ENCODE measurements at regions not wholly inside any gene's neighbourhood (a gene's known extent, or its start where the extent isn't known, plus 50 kb on each side); places are given as distances from the start of the nearest gene placed in this dataset.

DNA sequence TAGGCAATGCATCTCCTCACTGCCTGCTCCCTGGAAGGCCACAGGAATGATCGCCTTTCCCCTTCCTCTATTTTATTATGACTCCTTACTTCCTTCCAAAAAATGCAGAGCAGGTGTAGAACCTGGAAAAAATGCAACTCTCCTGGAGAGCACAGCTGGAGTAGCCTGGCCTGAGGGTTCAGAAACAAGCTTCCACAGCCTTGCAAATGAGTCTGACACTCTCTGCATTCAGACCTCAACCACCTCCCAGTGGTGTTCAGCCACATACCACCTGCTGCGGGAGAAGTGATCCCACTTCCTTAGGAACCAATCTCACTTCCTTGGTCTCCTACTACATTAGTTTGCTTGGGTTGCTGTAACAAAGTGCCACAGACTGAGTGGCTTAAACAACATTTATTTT, 368.1 kb upstream of the NOCT start:
- peaks cover 26% of the 10 kb centered on the region for H3K4me1 ChIP-seq (ENCODE audit: control insufficient read depth, insufficient read depth, low read length)
- peaks cover 8% of the 10 kb centered on the region; the same call in 1 of the 2 replicates for H3K9me3 ChIP-seq (ENCODE audit: control insufficient read depth, insufficient read depth, low read depth, low read length)
- H3K27ac ChIP-seq (ENCODE audit: low read depth, low read length), result no peak overlapping the region; the same call in 1 of the 2 replicates
- no peak overlapping the region for H3K9ac ChIP-seq (ENCODE audit: low read length)
- no peak overlapping the region for H3K4me3 ChIP-seq (ENCODE audit: low read depth, low read length)
- no peaks in the 10 kb centered on the region for H3K27me3 ChIP-seq (ENCODE audit: control insufficient read depth, insufficient read depth, low read length)
- H3K36me3 ChIP-seq (ENCODE audit: control insufficient read depth, insufficient read depth, low read length), result no peaks in the 10 kb centered on the region

DNA sequence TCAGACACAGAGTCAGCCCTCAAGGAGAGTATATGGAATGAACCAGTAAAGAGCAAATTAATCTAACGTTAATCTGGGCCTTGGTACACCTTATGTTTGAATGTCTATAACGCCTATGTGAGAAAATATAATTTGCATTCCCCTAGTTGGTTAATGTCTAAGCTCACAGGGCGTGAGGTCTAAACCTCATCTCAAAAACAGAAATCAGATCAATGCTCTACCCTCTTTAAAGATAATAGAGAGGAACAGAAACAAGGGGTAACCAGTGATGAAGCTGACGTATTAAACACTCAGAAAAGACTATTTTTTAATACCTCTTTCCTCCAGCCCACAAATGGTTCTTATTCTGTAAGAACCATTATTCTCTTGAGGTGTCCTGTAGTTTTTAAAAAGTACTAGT, 369.2 kb upstream of the NOCT start:
- Histone ChIP-seq H3K36me3 (ENCODE audit: control insufficient read depth, insufficient read depth, low read length) (no peaks in the 10 kb centered on the region), H3K9me3 (ENCODE audit: control insufficient read depth, insufficient read depth, low read depth, low read length) (no peaks in the 10 kb centered on the region), H3K27me3 (ENCODE audit: control insufficient read depth, insufficient read depth, low read length) (no peaks in the 10 kb centered on the region), H3K9ac (ENCODE audit: low read length) (no peak overlapping the region), H3K4me1 (ENCODE audit: control insufficient read depth, insufficient read depth, low read length) (peaks cover 26% of the 10 kb centered on the region), H3K4me3 (ENCODE audit: low read depth, low read length) (no peak overlapping the region), H3K27ac (ENCODE audit: low read depth, low read length) (no peak overlapping the region)

DNA sequence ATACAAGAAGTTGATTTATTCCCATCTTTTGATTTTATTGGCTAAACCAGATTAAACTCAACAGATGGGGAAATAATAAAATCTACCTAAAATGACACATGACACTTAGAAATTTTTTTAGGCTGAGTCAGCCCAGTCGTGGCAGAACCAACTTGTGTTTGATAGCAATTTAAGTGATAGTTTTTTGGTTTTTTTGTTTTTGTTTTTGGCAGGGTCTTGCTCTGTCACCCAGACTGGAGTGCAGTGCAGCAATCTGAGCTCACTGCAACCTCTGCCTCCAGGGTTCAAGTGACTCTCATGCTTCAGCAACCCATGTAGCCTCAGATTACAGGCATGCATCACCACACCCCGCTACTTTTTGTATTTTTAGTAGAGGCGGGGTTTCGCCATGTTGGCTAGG, 370.3 kb upstream of the NOCT start:
- H3K36me3 ChIP-seq (ENCODE audit: control insufficient read depth, insufficient read depth, low read length), result no peaks in the 10 kb centered on the region
- no peak overlapping the region for H3K27ac ChIP-seq (ENCODE audit: low read depth, low read length)
- no peak overlapping the region for H3K4me3 ChIP-seq (ENCODE audit: low read depth, low read length)
- no peaks in the 10 kb centered on the region for H3K9me3 ChIP-seq (ENCODE audit: control insufficient read depth, insufficient read depth, low read depth, low read length)
- no peaks in the 10 kb centered on the region for H3K27me3 ChIP-seq (ENCODE audit: control insufficient read depth, insufficient read depth, low read length)
- H3K4me1 ChIP-seq (ENCODE audit: control insufficient read depth, insufficient read depth, low read length), result peaks cover 26% of the 10 kb centered on the region
- H3K9ac ChIP-seq (ENCODE audit: low read length), result no peak overlapping the region

DNA sequence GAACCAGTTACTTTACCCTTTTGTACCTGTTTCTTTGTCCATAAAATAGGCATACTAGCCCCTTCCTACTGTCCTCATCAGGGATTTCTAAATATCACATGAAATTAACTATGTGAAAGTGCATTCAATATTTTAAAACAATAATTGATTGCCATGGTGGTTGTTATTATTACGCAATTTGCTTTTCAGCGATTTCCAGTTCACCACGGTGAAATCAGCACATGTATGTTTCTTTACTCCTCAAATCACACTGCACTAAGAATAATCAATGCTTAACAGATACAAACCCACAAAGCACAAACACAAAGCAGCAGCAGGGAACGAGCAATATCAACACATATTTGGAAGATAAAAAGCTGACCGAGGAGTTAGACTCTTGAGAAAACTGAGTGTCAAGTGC, 371.3 kb upstream of the NOCT start:
- no peak overlapping the region for H3K27ac ChIP-seq (ENCODE audit: low read depth, low read length)
- no peaks in the 10 kb centered on the region for H3K36me3 ChIP-seq (ENCODE audit: control insufficient read depth, insufficient read depth, low read length)
- no peaks in the 10 kb centered on the region for H3K27me3 ChIP-seq (ENCODE audit: control insufficient read depth, insufficient read depth, low read length)
- H3K9me3 ChIP-seq (ENCODE audit: control insufficient read depth, insufficient read depth, low read depth, low read length), result no peaks in the 10 kb centered on the region
- peaks cover 26% of the 10 kb centered on the region for H3K4me1 ChIP-seq (ENCODE audit: control insufficient read depth, insufficient read depth, low read length)
- H3K9ac ChIP-seq (ENCODE audit: low read length), result no peak overlapping the region
- no peak overlapping the region for H3K4me3 ChIP-seq (ENCODE audit: low read depth, low read length)

DNA sequence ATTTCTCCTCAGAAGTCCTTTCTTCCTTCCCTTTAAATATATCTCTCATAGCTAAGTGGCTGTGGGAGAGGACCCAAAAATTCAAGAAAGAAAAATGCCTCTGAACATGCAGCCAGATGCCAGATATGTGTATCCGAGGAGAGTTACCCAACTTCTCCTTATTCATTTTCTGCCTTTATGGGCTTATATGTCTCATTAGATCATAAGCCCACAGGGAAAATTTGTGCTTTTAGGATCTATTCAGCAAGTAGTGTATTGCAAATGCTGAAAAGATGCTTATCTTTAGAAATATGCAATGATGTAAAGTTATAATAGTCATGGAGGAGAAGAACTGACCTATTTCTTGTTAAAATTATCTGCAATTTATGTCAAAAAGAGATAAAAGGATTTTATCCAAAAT, 371.8 kb upstream of the NOCT start:
- Histone ChIP-seq H3K4me3 (ENCODE audit: low read depth, low read length) (no peak overlapping the region), H3K9me3 (ENCODE audit: control insufficient read depth, insufficient read depth, low read depth, low read length) (no peaks in the 10 kb centered on the region), H3K36me3 (ENCODE audit: control insufficient read depth, insufficient read depth, low read length) (no peaks in the 10 kb centered on the region), H3K27me3 (ENCODE audit: control insufficient read depth, insufficient read depth, low read length) (no peaks in the 10 kb centered on the region), H3K9ac (ENCODE audit: low read length) (no peak overlapping the region), H3K4me1 (ENCODE audit: control insufficient read depth, insufficient read depth, low read length) (peaks cover 26% of the 10 kb centered on the region), H3K27ac (ENCODE audit: low read depth, low read length) (no peak overlapping the region)

DNA sequence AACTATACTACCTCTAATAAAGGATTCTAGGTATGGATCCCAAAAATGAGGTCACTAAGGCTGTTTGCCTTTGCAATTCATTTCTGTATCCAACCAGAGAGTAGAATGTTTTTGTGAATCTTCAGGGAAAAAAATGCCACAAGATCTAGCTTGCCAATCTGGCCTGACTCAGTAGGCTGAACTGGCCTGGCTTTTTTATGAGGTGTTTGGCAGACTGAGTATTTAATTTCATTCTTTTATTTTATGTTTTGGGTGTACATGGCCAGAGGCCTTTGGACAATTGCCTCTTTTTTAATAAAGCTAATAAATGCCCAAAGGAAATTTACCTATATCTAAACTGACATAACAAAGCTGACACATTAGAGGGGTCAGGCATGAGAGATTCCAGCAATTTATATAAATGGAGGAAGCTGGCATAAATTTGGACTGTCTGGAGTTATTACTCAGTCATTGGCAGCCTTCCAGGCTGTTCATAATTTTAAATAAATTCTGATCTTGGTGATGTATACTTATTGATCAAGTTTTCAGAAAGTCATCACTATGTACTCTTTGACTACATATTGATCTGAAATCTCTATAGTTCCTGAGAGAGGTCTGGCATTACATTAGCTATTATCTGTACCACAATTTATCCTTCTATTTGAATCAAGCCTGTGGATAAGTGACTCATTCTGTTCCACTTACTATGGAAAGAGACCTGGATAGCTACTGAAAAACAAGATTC, 376.4 kb upstream of the NOCT start:
- Histone ChIP-seq H3K4me1 (ENCODE audit: control insufficient read depth, insufficient read depth, low read length) (peaks cover 3% of the 10 kb centered on the region; the same call in 1 of the 2 replicates), H3K4me3 (ENCODE audit: low read depth, low read length) (no peak overlapping the region), H3K9ac (ENCODE audit: low read length) (no peak overlapping the region), H3K27me3 (ENCODE audit: control insufficient read depth, insufficient read depth, low read length) (no peaks in the 10 kb centered on the region), H3K36me3 (ENCODE audit: control insufficient read depth, insufficient read depth, low read length) (no peaks in the 10 kb centered on the region), H3K27ac (ENCODE audit: low read depth, low read length) (no peak overlapping the region), H3K9me3 (ENCODE audit: control insufficient read depth, insufficient read depth, low read depth, low read length) (no peaks in the 10 kb centered on the region)

DNA sequence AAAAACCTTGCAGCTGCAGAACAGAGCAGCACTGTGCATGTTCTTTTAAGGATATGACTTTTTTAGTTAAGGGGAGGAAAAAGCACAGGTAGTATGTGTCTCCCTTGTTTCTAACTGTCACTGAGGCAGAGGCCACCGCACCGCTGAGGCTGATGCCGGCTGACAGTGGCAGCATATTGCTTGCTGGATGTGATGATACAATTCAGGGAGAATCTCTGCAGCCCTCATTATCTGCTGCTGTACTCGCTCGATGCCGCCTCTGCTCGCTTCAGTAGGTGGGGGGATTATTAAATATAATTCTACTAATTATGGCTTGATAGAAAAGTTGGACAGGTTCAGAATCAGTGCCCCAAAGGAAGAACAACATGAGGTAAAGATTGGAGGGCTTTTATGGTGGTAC, 378.8 kb upstream of the NOCT start:
- no peaks in the 10 kb centered on the region for H3K27me3 ChIP-seq (ENCODE audit: control insufficient read depth, insufficient read depth, low read length)
- no peak overlapping the region for H3K9ac ChIP-seq (ENCODE audit: low read length)
- H3K4me3 ChIP-seq (ENCODE audit: low read depth, low read length), result no peak overlapping the region
- H3K27ac ChIP-seq (ENCODE audit: low read depth, low read length), result no peak overlapping the region
- peaks cover 3% of the 10 kb centered on the region; the same call in 1 of the 2 replicates for H3K4me1 ChIP-seq (ENCODE audit: control insufficient read depth, insufficient read depth, low read length)
- H3K36me3 ChIP-seq (ENCODE audit: control insufficient read depth, insufficient read depth, low read length), result no peaks in the 10 kb centered on the region
- H3K9me3 ChIP-seq (ENCODE audit: control insufficient read depth, insufficient read depth, low read depth, low read length), result no peaks in the 10 kb centered on the region

DNA sequence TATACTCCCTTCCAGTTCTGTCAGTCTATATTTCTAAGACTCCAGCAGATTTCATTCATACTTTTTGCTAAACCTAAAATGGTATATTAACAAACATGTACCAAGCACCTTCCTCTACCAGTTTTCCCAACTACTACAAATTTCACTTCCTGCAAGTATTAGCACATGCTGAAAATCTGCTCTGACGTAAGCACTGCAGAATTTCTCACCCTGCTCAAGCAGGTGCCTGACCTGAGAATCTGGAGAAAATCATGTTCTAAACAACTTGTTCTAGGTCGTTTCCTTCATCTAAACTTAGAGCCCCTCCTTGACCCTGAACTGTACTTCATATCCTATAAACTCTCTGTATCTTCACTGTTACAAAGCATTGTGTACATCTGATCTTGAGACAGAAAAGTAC, 380.7 kb upstream of the NOCT start:
- Histone ChIP-seq H3K36me3 (ENCODE audit: control insufficient read depth, insufficient read depth, low read length) (no peaks in the 10 kb centered on the region), H3K27ac (ENCODE audit: low read depth, low read length) (no peak overlapping the region), H3K27me3 (ENCODE audit: control insufficient read depth, insufficient read depth, low read length) (no peaks in the 10 kb centered on the region), H3K4me3 (ENCODE audit: low read depth, low read length) (no peak overlapping the region), H3K4me1 (ENCODE audit: control insufficient read depth, insufficient read depth, low read length) (peaks cover 11% of the 10 kb centered on the region), H3K9ac (ENCODE audit: low read length) (no peak overlapping the region), H3K9me3 (ENCODE audit: control insufficient read depth, insufficient read depth, low read depth, low read length) (no peaks in the 10 kb centered on the region)

DNA sequence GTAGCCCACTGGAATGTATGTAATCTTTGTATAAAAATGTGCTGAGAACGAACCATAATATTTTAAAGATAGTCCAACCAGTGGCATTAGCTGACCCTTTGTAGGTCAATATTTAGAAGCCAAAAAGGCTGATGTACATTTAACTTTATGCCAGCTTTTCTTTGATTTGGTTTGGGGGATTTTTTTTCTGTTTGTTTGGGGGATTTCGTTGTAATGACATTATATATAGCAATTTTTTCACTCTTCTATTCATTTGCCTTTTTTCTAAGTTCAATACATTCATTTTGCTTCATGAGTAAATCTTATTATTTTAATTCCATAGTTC, 382.0 kb upstream of the NOCT start:
- Histone ChIP-seq H3K36me3 (ENCODE audit: control insufficient read depth, insufficient read depth, low read length) (no peaks in the 10 kb centered on the region), H3K9ac (ENCODE audit: low read length) (no peak overlapping the region), H3K27me3 (ENCODE audit: control insufficient read depth, insufficient read depth, low read length) (no peaks in the 10 kb centered on the region), H3K4me1 (ENCODE audit: control insufficient read depth, insufficient read depth, low read length) (peaks cover 11% of the 10 kb centered on the region), H3K9me3 (ENCODE audit: control insufficient read depth, insufficient read depth, low read depth, low read length) (no peaks in the 10 kb centered on the region), H3K27ac (ENCODE audit: low read depth, low read length) (no peak overlapping the region), H3K4me3 (ENCODE audit: low read depth, low read length) (no peak overlapping the region)

DNA sequence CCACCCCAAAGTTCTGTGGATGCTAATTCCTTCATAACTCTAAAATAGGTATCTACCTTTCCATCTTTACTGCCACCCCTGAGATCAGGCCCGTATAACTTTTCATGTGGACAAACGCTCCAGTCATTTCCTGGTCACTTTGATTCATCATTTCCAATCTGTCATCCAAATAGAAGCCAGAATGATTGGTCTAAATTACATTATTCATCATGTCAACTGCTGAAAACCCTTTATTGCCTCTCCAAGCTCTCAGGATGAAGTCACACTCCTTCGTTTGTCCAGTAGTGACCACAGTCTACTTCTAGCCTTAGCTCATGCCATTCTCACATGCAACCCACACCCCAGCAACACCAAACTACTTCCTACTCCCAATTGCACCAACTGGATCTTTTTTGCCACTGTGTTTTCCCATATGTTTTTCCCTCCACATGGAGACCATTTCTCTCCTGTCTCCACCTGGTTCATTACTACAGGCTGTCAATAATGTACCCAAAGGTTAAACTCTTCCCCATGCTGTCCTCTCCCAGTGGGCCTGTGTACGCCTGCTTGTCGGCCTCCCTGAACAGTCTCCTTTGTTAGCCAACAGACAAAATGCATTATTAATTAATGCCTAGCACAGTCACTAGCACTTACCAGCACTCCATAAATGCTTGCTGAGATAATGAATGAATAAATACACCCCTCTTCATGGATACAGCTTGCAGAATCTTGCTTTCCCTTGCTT, 382.6 kb upstream of the NOCT start:
- no peak overlapping the region for H3K4me3 ChIP-seq (ENCODE audit: low read depth, low read length)
- peaks cover 11% of the 10 kb centered on the region for H3K4me1 ChIP-seq (ENCODE audit: control insufficient read depth, insufficient read depth, low read length)
- H3K36me3 ChIP-seq (ENCODE audit: control insufficient read depth, insufficient read depth, low read length), result no peaks in the 10 kb centered on the region
- no peak overlapping the region for H3K9ac ChIP-seq (ENCODE audit: low read length)
- H3K9me3 ChIP-seq (ENCODE audit: control insufficient read depth, insufficient read depth, low read depth, low read length), result no peaks in the 10 kb centered on the region
- no peaks in the 10 kb centered on the region for H3K27me3 ChIP-seq (ENCODE audit: control insufficient read depth, insufficient read depth, low read length)
- no peak overlapping the region for H3K27ac ChIP-seq (ENCODE audit: low read depth, low read length)

DNA sequence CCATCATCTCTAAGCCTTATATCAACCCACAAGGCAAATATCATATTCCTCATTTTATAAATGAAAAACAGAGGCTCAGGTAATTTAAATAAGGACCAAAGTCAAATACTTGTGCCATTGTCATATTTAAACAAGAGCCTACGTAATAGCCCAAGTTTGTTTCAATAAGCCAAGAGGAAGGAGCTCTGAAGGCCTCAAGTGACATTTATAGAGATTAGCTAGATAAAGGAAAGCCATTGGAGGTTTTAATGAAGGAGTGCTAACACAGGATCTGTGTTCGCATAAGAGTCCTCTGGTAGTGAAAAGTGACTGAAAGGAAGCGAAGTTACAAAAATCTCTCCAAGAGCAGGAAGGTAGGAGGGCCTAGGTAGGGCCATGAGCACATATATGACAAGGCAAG, 384.9 kb upstream of the NOCT start:
- Histone ChIP-seq H3K4me3 (ENCODE audit: low read depth, low read length) (no peak overlapping the region), H3K27ac (ENCODE audit: low read depth, low read length) (no peak overlapping the region), H3K9me3 (ENCODE audit: control insufficient read depth, insufficient read depth, low read depth, low read length) (no peaks in the 10 kb centered on the region), H3K9ac (ENCODE audit: low read length) (no peak overlapping the region), H3K4me1 (ENCODE audit: control insufficient read depth, insufficient read depth, low read length) (peaks cover 11% of the 10 kb centered on the region), H3K36me3 (ENCODE audit: control insufficient read depth, insufficient read depth, low read length) (no peaks in the 10 kb centered on the region), H3K27me3 (ENCODE audit: control insufficient read depth, insufficient read depth, low read length) (no peaks in the 10 kb centered on the region)

All from HUES6 (cell line).